Panc1 (cell line): ENCODE measurements at regions not wholly inside any gene's neighbourhood (a gene's known extent, or its start where the extent isn't known, plus 50 kb on each side); places are given as distances from the start of the nearest gene placed in this dataset.

Source experiments
- ATAC-seq: fragments of 200-7000 bp; cut with Tn5 transposase; 2 replicates; pipeline ENCODE4 v1.9.1; 2020; ENCODE audit warnings: mild to moderate bottlenecking, moderate library complexity
- BruUV-seq: library from RNA; stranded (reverse); fragments of 400-500 nt; replicated peaks from 2 replicates; lab custom pipeline; 2021; lab: Mats Ljungman, UMichigan
- CTCF ChIA-PET: fragments of 300-600 bp; sonication (Branson Sonifier 250); formaldehyde crosslinking; loops from one replicate; lab custom pipeline; 2022; ENCODE audit warnings: antibody characterized with exemption; lab: Charles Lee
- POLR2A ChIA-PET: fragments of 300-600 bp; sonication (Branson Sonifier 250); formaldehyde crosslinking; loops from one replicate; lab custom pipeline; 2022; ENCODE audit warnings: antibody characterized with exemption; lab: Charles Lee
- DNase-seq: peaks from one replicate; pipeline ENCODE4 v3.0.0-alpha.2; 2010; ENCODE audit warnings: low read depth, low spot score
- H3K27ac ChIP-seq: 2 replicates; pipeline ENCODE4 v1.5.1; 2011; ENCODE audit warnings: mild to moderate bottlenecking, low read length, inconsistent platforms
- H3K27me3 ChIP-seq: fragments of 200-500 bp; sonication (Bioruptor generic); 2 replicates; pipeline ENCODE4 v1.6.0; 2014; ENCODE audit warnings: low read length, inconsistent platforms; ENCODE audit not compliant: control insufficient read depth, insufficient read depth
- H3K36me3 ChIP-seq: fragments of 200-500 bp; sonication (Bioruptor generic); 2 replicates; pipeline ENCODE4 v1.5.1; 2014; ENCODE audit warnings: inconsistent platforms, mild to moderate bottlenecking, low read length, moderate library complexity; ENCODE audit not compliant: control insufficient read depth, insufficient read depth
- H3K4me1 ChIP-seq: 2 replicates; pipeline ENCODE4 v1.5.1; 2011; ENCODE audit warnings: inconsistent platforms, mild to moderate bottlenecking, low read length, moderate library complexity; ENCODE audit not compliant: control insufficient read depth, insufficient read depth
- H3K4me3 ChIP-seq, 2 experiments: 2 replicates each; pipeline ENCODE4 v1.5.1; 2011 to 2012; ENCODE audit warnings: low read depth in 2 of 2, low read length in 2 of 2, mild to moderate bottlenecking in 2 of 2, inconsistent platforms in 1 of 2, moderate library complexity in 1 of 2
- H3K9me3 ChIP-seq: fragments of 200-500 bp; sonication (Bioruptor generic); 2 replicates; pipeline ENCODE4 v1.5.1; 2014; ENCODE audit warnings: low read depth, mild to moderate bottlenecking, inconsistent platforms, low read length, moderate library complexity; ENCODE audit not compliant: control insufficient read depth, insufficient read depth
- POLR2AphosphoS5 ChIP-seq: IDR thresholded peaks from 2 replicates; pipeline ENCODE4 v1.6.1; 2012; ENCODE audit warnings: mild to moderate bottlenecking, low read depth, low read length, moderate library complexity
- SIN3A ChIP-seq: IDR thresholded peaks from 2 replicates; pipeline ENCODE4 v1.6.1; 2012; ENCODE audit warnings: low read depth, mild to moderate bottlenecking, low read length, moderate library complexity, borderline replicate concordance; ENCODE audit not compliant: insufficient read depth
- TCF7L2 ChIP-seq: IDR thresholded peaks from 2 replicates; pipeline ENCODE4 v1.6.1; 2011; ENCODE audit warnings: mild to moderate bottlenecking, low read depth, low read length, inconsistent platforms
- in situ Hi-C: cut with HindIII; loops from 2 replicates; pipeline ENCODE4 v1.10.0; 2016; ENCODE audit warnings: low sequenced_read_pairs, low pct_unique_long_range_greater_than_20kb
- intact Hi-C: fragments of 100-400 bp; cut with micrococcal nuclease; formaldehyde crosslinking; loops from one replicate; pipeline ENCODE4 v1.10.0; 2022; ENCODE audit not compliant: unreplicated experiment
- TF ChIP-seq, protein P1 (sequence below): fragments of 450-650 bp; IDR thresholded peaks from 2 replicates; pipeline ENCODE4 v1.5.1; 2017; ENCODE audit warnings: mild to moderate bottlenecking
- TF ChIP-seq, protein P2 (sequence below), 2 experiments: IDR thresholded peaks; 2 replicates each; pipeline ENCODE4 v1.6.1; 2011 to 2012; ENCODE audit warnings: low read depth in 2 of 2, control low read depth in 1 of 2, low read length in 1 of 2, mild to moderate bottlenecking in 1 of 2, moderate library complexity in 1 of 2; ENCODE audit not compliant: insufficient read depth in 1 of 2

DNA sequence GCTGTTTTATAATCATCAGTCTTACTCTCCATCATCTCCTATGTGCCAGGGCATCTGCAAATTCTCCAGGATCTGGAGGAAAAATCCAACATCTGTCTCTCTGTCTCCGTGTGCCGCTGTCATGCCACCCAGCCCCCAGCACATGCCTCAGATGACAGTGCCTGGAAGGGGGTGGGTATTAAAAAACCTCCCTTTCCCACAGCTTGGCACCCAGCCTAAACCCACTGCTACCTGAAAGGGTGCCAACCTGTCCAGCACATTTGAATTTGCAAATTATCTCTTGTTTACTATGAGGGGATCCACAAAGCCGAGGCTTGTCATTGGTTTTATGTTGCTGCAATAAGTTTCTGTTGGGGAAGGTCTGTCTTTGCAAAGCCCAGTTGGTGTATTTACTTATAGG, 73.1 kb downstream of the EMX2 start:
- H3K36me3 ChIP-seq, result no peaks in the 10 kb centered on the region
- no peak for ATAC-seq
- ChIA-PET CTCF (no interaction called here), POLR2A (no interaction called here)
- no peak overlapping the region for H3K4me3 ChIP-seq
- intact Hi-C loops, result no loop called here
- H3K4me1 ChIP-seq, result no peaks in the 10 kb centered on the region
- no peak for DNase-seq
- H3K27ac ChIP-seq, result no peak overlapping the region
- no TSS peak for BruUV-seq
- TF ChIP-seq, protein P1, sequence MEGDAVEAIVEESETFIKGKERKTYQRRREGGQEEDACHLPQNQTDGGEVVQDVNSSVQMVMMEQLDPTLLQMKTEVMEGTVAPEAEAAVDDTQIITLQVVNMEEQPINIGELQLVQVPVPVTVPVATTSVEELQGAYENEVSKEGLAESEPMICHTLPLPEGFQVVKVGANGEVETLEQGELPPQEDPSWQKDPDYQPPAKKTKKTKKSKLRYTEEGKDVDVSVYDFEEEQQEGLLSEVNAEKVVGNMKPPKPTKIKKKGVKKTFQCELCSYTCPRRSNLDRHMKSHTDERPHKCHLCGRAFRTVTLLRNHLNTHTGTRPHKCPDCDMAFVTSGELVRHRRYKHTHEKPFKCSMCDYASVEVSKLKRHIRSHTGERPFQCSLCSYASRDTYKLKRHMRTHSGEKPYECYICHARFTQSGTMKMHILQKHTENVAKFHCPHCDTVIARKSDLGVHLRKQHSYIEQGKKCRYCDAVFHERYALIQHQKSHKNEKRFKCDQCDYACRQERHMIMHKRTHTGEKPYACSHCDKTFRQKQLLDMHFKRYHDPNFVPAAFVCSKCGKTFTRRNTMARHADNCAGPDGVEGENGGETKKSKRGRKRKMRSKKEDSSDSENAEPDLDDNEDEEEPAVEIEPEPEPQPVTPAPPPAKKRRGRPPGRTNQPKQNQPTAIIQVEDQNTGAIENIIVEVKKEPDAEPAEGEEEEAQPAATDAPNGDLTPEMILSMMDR, result no peak
- TF ChIP-seq, protein P2, sequence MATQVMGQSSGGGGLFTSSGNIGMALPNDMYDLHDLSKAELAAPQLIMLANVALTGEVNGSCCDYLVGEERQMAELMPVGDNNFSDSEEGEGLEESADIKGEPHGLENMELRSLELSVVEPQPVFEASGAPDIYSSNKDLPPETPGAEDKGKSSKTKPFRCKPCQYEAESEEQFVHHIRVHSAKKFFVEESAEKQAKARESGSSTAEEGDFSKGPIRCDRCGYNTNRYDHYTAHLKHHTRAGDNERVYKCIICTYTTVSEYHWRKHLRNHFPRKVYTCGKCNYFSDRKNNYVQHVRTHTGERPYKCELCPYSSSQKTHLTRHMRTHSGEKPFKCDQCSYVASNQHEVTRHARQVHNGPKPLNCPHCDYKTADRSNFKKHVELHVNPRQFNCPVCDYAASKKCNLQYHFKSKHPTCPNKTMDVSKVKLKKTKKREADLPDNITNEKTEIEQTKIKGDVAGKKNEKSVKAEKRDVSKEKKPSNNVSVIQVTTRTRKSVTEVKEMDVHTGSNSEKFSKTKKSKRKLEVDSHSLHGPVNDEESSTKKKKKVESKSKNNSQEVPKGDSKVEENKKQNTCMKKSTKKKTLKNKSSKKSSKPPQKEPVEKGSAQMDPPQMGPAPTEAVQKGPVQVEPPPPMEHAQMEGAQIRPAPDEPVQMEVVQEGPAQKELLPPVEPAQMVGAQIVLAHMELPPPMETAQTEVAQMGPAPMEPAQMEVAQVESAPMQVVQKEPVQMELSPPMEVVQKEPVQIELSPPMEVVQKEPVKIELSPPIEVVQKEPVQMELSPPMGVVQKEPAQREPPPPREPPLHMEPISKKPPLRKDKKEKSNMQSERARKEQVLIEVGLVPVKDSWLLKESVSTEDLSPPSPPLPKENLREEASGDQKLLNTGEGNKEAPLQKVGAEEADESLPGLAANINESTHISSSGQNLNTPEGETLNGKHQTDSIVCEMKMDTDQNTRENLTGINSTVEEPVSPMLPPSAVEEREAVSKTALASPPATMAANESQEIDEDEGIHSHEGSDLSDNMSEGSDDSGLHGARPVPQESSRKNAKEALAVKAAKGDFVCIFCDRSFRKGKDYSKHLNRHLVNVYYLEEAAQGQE (IDR thresholded peaks at IDR 0.05; ENCODE audit: insufficient read depth in 1 of 2, low read depth in 2 of 2, low read length in 1 of 2), result no peak
- TF ChIP-seq TCF7L2, result no peak
- no peak for TF ChIP-seq POLR2AphosphoS5
- no peak for TF ChIP-seq SIN3A
- no peaks in the 10 kb centered on the region for H3K9me3 ChIP-seq
- no peaks in the 10 kb centered on the region for H3K27me3 ChIP-seq
- in situ Hi-C loops, result no loop called here

DNA sequence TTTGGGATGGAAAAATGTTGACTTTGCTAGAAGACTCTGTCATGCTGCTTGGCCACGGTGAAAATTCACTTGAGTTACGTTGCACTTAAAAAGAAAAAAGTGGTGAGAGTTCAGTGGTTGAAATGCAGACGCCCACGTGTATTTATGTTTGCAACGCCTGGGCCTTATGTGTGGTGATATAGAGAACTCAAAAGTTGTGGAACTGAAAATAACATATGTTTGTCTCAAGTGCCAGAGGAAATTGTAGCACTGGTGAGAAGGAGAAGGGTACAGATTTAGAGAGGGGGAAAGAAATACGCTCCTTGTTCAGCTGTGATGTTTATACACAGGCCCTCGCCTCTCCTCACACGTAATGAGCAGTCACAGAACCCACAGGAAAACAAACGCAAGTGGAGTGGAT, 73.6 kb downstream of the EMX2 start:
- CTCF ChIA-PET, result no interaction called here
- Histone ChIP-seq H3K36me3 (no peaks in the 10 kb centered on the region), H3K27ac (no peak overlapping the region), H3K4me3 (no peak overlapping the region), H3K4me1 (no peaks in the 10 kb centered on the region), H3K27me3 (peaks cover under 1% of the 10 kb centered on the region; the same call in 1 of the 2 replicates), H3K9me3 (no peaks in the 10 kb centered on the region)
- TF ChIP-seq, protein P2 (IDR thresholded peaks at IDR 0.05; ENCODE audit: insufficient read depth in 1 of 2, low read depth in 2 of 2, low read length in 1 of 2), result no peak
- TF ChIP-seq POLR2AphosphoS5 (no peak), TCF7L2 (no peak), SIN3A (no peak)
- TF ChIP-seq, protein P1, result no peak
- in situ Hi-C loops, result no loop called here
- no TSS peak for BruUV-seq
- intact Hi-C loops, result no loop called here
- DNase-seq (no peak), ATAC-seq (no peak)
- POLR2A ChIA-PET, result no interaction called here
